ENCODE measurements at regions not wholly inside any gene's neighbourhood (a gene's known extent, or its start where the extent isn't known, plus 50 kb on each side); places are given as distances from the start of the nearest gene placed in this dataset.

- H3K27ac ChIP-seq: no peak overlapping the region
- H3K27me3 ChIP-seq: no peaks in the 10 kb centered on the region
- no peak overlapping the region for H3K4me3 ChIP-seq
- no peaks in the 10 kb centered on the region for H3K4me1 ChIP-seq
- no peak for TF ChIP-seq POLR2A (IDR thresholded peaks at IDR 0.05)
- H3K36me3 ChIP-seq: no peaks in the 10 kb centered on the region
- ATAC-seq: no peak
- WGBS, 2 donors (ENCODE audit: low coverage in 1 of 2): 83 to 84% methylated on average over 8 to 15 of the region's 17 CpGs
- H3K9me3 ChIP-seq: no peaks in the 10 kb centered on the region
These were observed 80.9 kb upstream of the CPEB4 start for GRCh38 chr5:173807181-173807655.

- WGBS, 2 donors (ENCODE audit: low coverage in 1 of 2): 75 to 88% methylated on average over 2 to 5 of the region's 9 CpGs
- no peak overlapping the region for H3K27ac ChIP-seq
- no peak for TF ChIP-seq CTCF (IDR thresholded peaks at IDR 0.05)
- TF ChIP-seq POLR2AphosphoS5 (IDR thresholded peaks at IDR 0.05): no peak
- no peak for TF ChIP-seq POLR2A (IDR thresholded peaks at IDR 0.05)
- TF ChIP-seq EP300 (IDR thresholded peaks at IDR 0.05): no peak
- ATAC-seq: peak; percentile 31
- no peaks in the 10 kb centered on the region for H3K9me3 ChIP-seq
- no peak overlapping the region for H3K4me3 ChIP-seq
- H3K4me1 ChIP-seq: no peaks in the 10 kb centered on the region
- no peaks in the 10 kb centered on the region for H3K36me3 ChIP-seq
- no peaks in the 10 kb centered on the region for H3K27me3 ChIP-seq
These were observed 79.9 kb upstream of the CPEB4 start for GRCh38 chr5:173808079-173808808.

- Histone ChIP-seq H3K36me3 (no peaks in the 10 kb centered on the region), H3K4me1 (no peaks in the 10 kb centered on the region), H3K27ac (no peak overlapping the region), H3K9me3 (no peaks in the 10 kb centered on the region), H3K27me3 (no peaks in the 10 kb centered on the region), H3K4me3 (no peak overlapping the region)
- ATAC-seq: no peak
- TF ChIP-seq POLR2AphosphoS5 (IDR thresholded peaks at IDR 0.05) (no peak), EP300 (IDR thresholded peaks at IDR 0.05) (no peak), CTCF (IDR thresholded peaks at IDR 0.05) (no peak), POLR2A (IDR thresholded peaks at IDR 0.05) (no peak)
- 77 to 85% methylated on average over 6 of the region's 6 CpGs for WGBS, 2 donors (ENCODE audit: low coverage in 1 of 2)
These were observed 79.1 kb upstream of the CPEB4 start for GRCh38 chr5:173809014-173809413.

GRCh38 chr5:173812811-173813550, 75.2 kb upstream of the CPEB4 start:
- Histone ChIP-seq H3K9me3 (no peaks in the 10 kb centered on the region), H3K36me3 (no peaks in the 10 kb centered on the region), H3K4me3 (no peak overlapping the region), H3K27ac (no peak overlapping the region), H3K27me3 (no peaks in the 10 kb centered on the region), H3K4me1 (no peaks in the 10 kb centered on the region)
- TF ChIP-seq POLR2A (IDR thresholded peaks at IDR 0.05): no peak
- TF ChIP-seq POLR2AphosphoS5 (IDR thresholded peaks at IDR 0.05): no peak
- ATAC-seq: no peak

GRCh38 chr5:173814053-173814452, 74.1 kb upstream of the CPEB4 start:
- ATAC-seq: no peak
- TF ChIP-seq EP300 (IDR thresholded peaks at IDR 0.05): no peak
- no peak for TF ChIP-seq POLR2AphosphoS5 (IDR thresholded peaks at IDR 0.05)
- no peak for TF ChIP-seq POLR2A (IDR thresholded peaks at IDR 0.05)
- Histone ChIP-seq H3K4me1 (no peaks in the 10 kb centered on the region), H3K36me3 (no peaks in the 10 kb centered on the region), H3K9me3 (peaks cover 0 to 1% (median 0%) of the 10 kb centered on the region in 3 donors), H3K27ac (no peak overlapping the region), H3K27me3 (no peaks in the 10 kb centered on the region), H3K4me3 (no peak overlapping the region)

- Histone ChIP-seq H3K27me3 (no peaks in the 10 kb centered on the region), H3K4me1 (no peaks in the 10 kb centered on the region), H3K27ac (no peak overlapping the region), H3K4me3 (no peak overlapping the region), H3K36me3 (no peaks in the 10 kb centered on the region), H3K9me3 (peaks cover 0 to 7% (median 0%) of the 10 kb centered on the region in 3 donors)
- no peak for TF ChIP-seq CTCF (IDR thresholded peaks at IDR 0.05)
- TF ChIP-seq EP300 (IDR thresholded peaks at IDR 0.05): no peak
- TF ChIP-seq POLR2A (IDR thresholded peaks at IDR 0.05): no peak
- no peak for TF ChIP-seq POLR2AphosphoS5 (IDR thresholded peaks at IDR 0.05)
- WGBS, 2 donors (ENCODE audit: low coverage in 1 of 2): 60 to 91% methylated on average over 5 to 9 of the region's 9 CpGs
- no peak for ATAC-seq
These were observed 72.6 kb upstream of the CPEB4 start for GRCh38 chr5:173815571-173815970.
